HG03039 (cell line): ENCODE measurements at regions not wholly inside any gene's neighbourhood (a gene's known extent, or its start where the extent isn't known, plus 50 kb on each side); places are given as distances from the start of the nearest gene placed in this dataset.
"Not testable (repeated sequence)": the region's sequence is repeated elsewhere in the genome, so short reads cannot be mapped to it uniquely, and the experiment has no call there.

ENCODE experiments used
- ATAC-seq: cut with Tn5 transposase; IDR thresholded peaks from one replicate; pipeline ENCODE4 v1.9.1; 2021; ENCODE audit warnings: mild to moderate bottlenecking, moderate library complexity; ENCODE audit not compliant: unreplicated experiment

- no peak for ATAC-seq
Measured at GRCh38 chr2:36302911-36303310, 52.7 kb upstream of the CRIM1 start.

GRCh38 chr2:36301843-36302242 lies 53.7 kb upstream of the CRIM1 start:
- ATAC-seq, result no peak

- no peak for ATAC-seq
Measured at GRCh38 chr2:36300697-36301096, 54.9 kb upstream of the CRIM1 start.

GRCh38 chr2:36296798-36297197 lies 58.8 kb upstream of the CRIM1 start:
- ATAC-seq, result no peak

GRCh38 chr2:36294316-36294721 lies 61.3 kb upstream of the CRIM1 start:
- no peak for ATAC-seq

- no peak for ATAC-seq
Measured at GRCh38 chr2:36290306-36290856, 65.2 kb upstream of the CRIM1 start.

GRCh38 chr2:36289731-36290130 lies 65.8 kb upstream of the CRIM1 start:
- no peak for ATAC-seq

- ATAC-seq, result no peak
Measured at GRCh38 chr2:36287363-36288275, 68.0 kb upstream of the CRIM1 start.

- not testable (repeated sequence) for ATAC-seq
Measured at GRCh38 chr2:36279506-36279905, 76.1 kb upstream of the CRIM1 start.

GRCh38 chr2:36277881-36278523 lies 77.6 kb upstream of the CRIM1 start:
- no peak for ATAC-seq

GRCh38 chr2:36277146-36277808 lies 78.3 kb upstream of the CRIM1 start:
- ATAC-seq, result no peak

GRCh38 chr2:36271266-36271665 lies 84.3 kb upstream of the CRIM1 start:
- no peak for ATAC-seq

GRCh38 chr2:36270758-36271157 lies 84.8 kb upstream of the CRIM1 start:
- no peak for ATAC-seq

GRCh38 chr2:36267194-36267593 lies 88.4 kb upstream of the CRIM1 start:
- no peak for ATAC-seq

GRCh38 chr2:36266536-36267121 lies 88.9 kb upstream of the CRIM1 start:
- no peak for ATAC-seq

- no peak for ATAC-seq
Measured at GRCh38 chr2:36262581-36262980, 93.0 kb upstream of the CRIM1 start.

GRCh38 chr2:36255863-36256262 lies 99.7 kb upstream of the CRIM1 start:
- no peak for ATAC-seq

GRCh38 chr2:36253086-36253485 lies 102.5 kb upstream of the CRIM1 start:
- no peak for ATAC-seq

- peak; percentile 88 for ATAC-seq
Measured at GRCh38 chr2:36246320-36246990, 109.1 kb upstream of the CRIM1 start.

- no peak for ATAC-seq
Measured at GRCh38 chr2:36245651-36246050, 109.9 kb upstream of the CRIM1 start.
